ENCODE measurements at regions not wholly inside any gene's neighbourhood (a gene's known extent, or its start where the extent isn't known, plus 50 kb on each side); places are given as distances from the start of the nearest gene placed in this dataset.

DNA sequence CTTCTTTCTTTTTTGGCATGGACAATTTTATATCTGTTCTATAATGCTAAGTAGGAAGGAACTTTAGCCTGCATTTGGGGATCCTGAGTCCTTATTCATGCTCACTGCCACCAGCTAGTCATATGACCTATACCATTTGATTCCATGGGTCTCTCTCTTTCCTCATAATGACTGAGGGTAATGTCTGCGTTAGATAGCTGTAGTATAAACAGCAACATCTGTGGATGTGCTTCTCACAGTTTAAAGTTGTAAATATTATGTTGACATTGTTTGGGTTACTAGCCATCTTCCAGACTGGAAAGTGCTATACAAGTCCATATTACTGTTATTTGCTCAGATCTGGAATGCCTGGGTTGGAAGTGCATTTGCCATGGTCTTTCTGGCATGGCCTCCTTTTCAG, 274.9 kb upstream of the SEMA6D start:
- Histone ChIP-seq H3K27ac (ENCODE audit: low read depth in 2 of 2, low read length in 2 of 2) (no peak overlapping the region), H3K9me3 (ENCODE audit: control insufficient read depth in 2 of 3, insufficient read depth in 1 of 3, low read length in 3 of 3) (no peaks in the 10 kb centered on the region), H3K4me3 (ENCODE audit: low read length in 3 of 3) (no peak overlapping the region), H3K36me3 (ENCODE audit: control insufficient read depth in 2 of 3, insufficient read depth in 3 of 3, low read length in 3 of 3) (no peaks in the 10 kb centered on the region), H3K27me3 (ENCODE audit: control insufficient read depth, insufficient read depth, low read length) (no peaks in the 10 kb centered on the region), H3K9ac (ENCODE audit: low read length in 3 of 3) (no peak overlapping the region), H3K4me1 (ENCODE audit: control insufficient read depth in 2 of 3, insufficient read depth in 2 of 3, low read depth in 1 of 3, low read length in 3 of 3) (no peaks in the 10 kb centered on the region)
- TF ChIP-seq, protein P1, sequence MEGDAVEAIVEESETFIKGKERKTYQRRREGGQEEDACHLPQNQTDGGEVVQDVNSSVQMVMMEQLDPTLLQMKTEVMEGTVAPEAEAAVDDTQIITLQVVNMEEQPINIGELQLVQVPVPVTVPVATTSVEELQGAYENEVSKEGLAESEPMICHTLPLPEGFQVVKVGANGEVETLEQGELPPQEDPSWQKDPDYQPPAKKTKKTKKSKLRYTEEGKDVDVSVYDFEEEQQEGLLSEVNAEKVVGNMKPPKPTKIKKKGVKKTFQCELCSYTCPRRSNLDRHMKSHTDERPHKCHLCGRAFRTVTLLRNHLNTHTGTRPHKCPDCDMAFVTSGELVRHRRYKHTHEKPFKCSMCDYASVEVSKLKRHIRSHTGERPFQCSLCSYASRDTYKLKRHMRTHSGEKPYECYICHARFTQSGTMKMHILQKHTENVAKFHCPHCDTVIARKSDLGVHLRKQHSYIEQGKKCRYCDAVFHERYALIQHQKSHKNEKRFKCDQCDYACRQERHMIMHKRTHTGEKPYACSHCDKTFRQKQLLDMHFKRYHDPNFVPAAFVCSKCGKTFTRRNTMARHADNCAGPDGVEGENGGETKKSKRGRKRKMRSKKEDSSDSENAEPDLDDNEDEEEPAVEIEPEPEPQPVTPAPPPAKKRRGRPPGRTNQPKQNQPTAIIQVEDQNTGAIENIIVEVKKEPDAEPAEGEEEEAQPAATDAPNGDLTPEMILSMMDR (IDR thresholded peaks at IDR 0.05; ENCODE audit: borderline replicate concordance, extremely low read depth, insufficient read depth), result no peak
- intact Hi-C loops (cut with DNase I), result no loop called here
- FAIRE-seq, result no peak
- no peak for DNase-seq

DNA sequence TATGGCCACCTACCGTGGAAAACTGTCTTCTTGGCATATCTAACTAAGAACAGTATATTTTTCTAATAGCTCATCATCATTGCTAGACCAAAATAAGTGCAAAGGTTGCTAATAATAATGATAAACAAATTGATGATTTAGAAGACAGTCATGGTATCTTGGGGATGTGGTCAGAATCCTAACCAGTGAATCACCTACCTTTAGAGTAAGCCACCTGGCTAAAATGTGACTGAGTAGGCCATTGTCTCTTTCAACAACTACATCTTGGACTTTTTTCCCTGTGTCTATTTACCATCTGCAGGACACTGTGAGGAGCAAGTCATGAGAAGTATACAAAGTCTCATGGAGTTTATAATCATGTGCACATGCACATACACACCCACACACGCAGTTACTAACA, 273.5 kb upstream of the SEMA6D start:
- FAIRE-seq (no peak), DNase-seq (no peak)
- TF ChIP-seq, protein P1 (IDR thresholded peaks at IDR 0.05; ENCODE audit: borderline replicate concordance, extremely low read depth, insufficient read depth), result no peak
- no peaks in the 10 kb centered on the region for H3K36me3 ChIP-seq (ENCODE audit: control insufficient read depth in 2 of 3, insufficient read depth in 3 of 3, low read length in 3 of 3)
- H3K27ac ChIP-seq (ENCODE audit: low read depth in 2 of 2, low read length in 2 of 2), result no peak overlapping the region
- intact Hi-C loops (cut with DNase I), result no loop called here
- H3K9ac ChIP-seq (ENCODE audit: low read length in 3 of 3), result no peak overlapping the region
- H3K4me1 ChIP-seq (ENCODE audit: control insufficient read depth in 2 of 3, insufficient read depth in 2 of 3, low read depth in 1 of 3, low read length in 3 of 3), result no peaks in the 10 kb centered on the region
- H3K4me3 ChIP-seq (ENCODE audit: low read length in 3 of 3), result no peak overlapping the region
- H3K9me3 ChIP-seq (ENCODE audit: control insufficient read depth in 2 of 3, insufficient read depth in 1 of 3, low read length in 3 of 3), result no peaks in the 10 kb centered on the region
- H3K27me3 ChIP-seq (ENCODE audit: control insufficient read depth, insufficient read depth, low read length), result no peaks in the 10 kb centered on the region

DNA sequence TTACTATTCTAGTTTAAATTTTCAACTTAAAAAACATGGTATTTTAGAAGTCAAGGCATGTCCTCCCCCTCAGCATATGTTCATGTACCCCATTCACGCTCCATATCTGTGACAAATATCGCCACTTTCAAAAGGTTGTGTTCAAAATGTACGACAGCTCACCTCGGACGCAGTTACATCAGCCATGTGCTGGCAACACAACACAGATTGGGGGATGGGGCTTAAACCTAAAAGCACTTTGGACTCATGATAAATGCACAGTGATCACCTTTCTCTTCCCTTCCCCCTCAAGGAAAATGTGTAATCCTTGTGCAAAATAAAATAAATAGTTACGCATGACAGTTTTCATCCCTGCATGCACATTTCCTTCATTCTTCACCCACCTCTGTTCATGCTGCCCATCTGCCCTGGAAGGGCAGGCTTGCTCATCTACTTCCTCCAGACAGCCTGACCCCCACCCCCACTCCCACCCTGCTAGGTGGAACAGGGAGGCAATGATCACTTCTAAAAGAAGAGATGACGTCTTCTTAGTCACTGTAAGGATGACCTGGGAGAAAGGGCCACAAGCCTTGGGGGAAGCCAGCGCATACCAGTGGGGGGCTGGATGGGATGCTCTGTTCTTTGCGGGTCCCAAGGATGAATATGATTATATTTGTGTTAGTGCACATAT, 271.4 kb upstream of the SEMA6D start:
- Histone ChIP-seq H3K27me3 (ENCODE audit: control insufficient read depth, insufficient read depth, low read length) (no peaks in the 10 kb centered on the region), H3K9ac (ENCODE audit: low read length in 3 of 3) (no peak overlapping the region), H3K4me1 (ENCODE audit: control insufficient read depth in 2 of 3, insufficient read depth in 2 of 3, low read depth in 1 of 3, low read length in 3 of 3) (no peaks in the 10 kb centered on the region), H3K4me3 (ENCODE audit: low read length in 3 of 3) (no peak overlapping the region), H3K9me3 (ENCODE audit: control insufficient read depth in 2 of 3, insufficient read depth in 1 of 3, low read length in 3 of 3) (no peaks in the 10 kb centered on the region), H3K36me3 (ENCODE audit: control insufficient read depth in 2 of 3, insufficient read depth in 3 of 3, low read length in 3 of 3) (no peaks in the 10 kb centered on the region), H3K27ac (ENCODE audit: low read depth in 2 of 2, low read length in 2 of 2) (no peak overlapping the region)
- intact Hi-C loops (cut with DNase I), result no loop called here
- TF ChIP-seq, protein P1 (IDR thresholded peaks at IDR 0.05; ENCODE audit: borderline replicate concordance, extremely low read depth, insufficient read depth), result no peak
- DNase-seq (no peak), FAIRE-seq (no peak)
